BE2C (cell line): ENCODE measurements at regions not wholly inside any gene's neighbourhood (a gene's known extent, or its start where the extent isn't known, plus 50 kb on each side); places are given as distances from the start of the nearest gene placed in this dataset.

Experiments
- DNase-seq: peaks from one replicate; pipeline ENCODE4 v3.0.0-alpha.2; 2020
- H3K27me3 ChIP-seq: fragments of 250-450 bp; sonication (Bioruptor Pico); 2 replicates; pipeline ENCODE4 v1.5.1; 2020; ENCODE audit warnings: mild to moderate bottlenecking
- H3K36me3 ChIP-seq: fragments of 250-450 bp; sonication (Bioruptor Pico); 2 replicates; pipeline ENCODE4 v1.5.1; 2020; ENCODE audit warnings: mild to moderate bottlenecking
- H3K4me1 ChIP-seq: fragments of 250-450 bp; sonication (Bioruptor Pico); 2 replicates; pipeline ENCODE4 v1.5.1; 2020
- H3K4me3 ChIP-seq: 2 replicates; pipeline ENCODE4 v1.5.1; 2011; ENCODE audit warnings: low read depth, low read length
- H3K9me3 ChIP-seq: fragments of 250-450 bp; sonication (Bioruptor Pico); 2 replicates; pipeline ENCODE4 v1.5.1; 2020
- TF ChIP-seq, protein P1 (sequence below): IDR thresholded peaks from 2 replicates; pipeline ENCODE4 v1.5.1; 2012; ENCODE audit warnings: mild to moderate bottlenecking, low read depth, low read length

DNA sequence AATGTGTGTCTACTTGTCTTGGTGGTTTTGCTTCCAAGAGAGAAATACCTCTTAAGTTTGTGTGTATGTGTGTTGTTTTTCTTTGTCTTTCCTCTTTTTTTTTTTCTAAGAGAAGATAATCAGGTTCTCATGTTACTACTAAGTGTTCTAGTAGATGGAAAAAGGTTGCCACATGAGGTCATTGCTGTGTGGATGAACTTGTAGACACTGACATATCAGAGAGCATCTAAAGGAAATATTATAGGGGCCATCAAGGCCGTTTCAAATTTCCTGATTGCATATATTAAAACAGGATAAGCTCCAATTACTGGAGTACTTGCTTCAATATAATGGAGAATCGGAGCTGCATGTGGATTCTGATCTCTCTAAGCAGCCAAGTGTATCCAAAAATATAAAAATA lies 747.5 kb downstream of the NR2F2 start:
- TF ChIP-seq, protein P1, sequence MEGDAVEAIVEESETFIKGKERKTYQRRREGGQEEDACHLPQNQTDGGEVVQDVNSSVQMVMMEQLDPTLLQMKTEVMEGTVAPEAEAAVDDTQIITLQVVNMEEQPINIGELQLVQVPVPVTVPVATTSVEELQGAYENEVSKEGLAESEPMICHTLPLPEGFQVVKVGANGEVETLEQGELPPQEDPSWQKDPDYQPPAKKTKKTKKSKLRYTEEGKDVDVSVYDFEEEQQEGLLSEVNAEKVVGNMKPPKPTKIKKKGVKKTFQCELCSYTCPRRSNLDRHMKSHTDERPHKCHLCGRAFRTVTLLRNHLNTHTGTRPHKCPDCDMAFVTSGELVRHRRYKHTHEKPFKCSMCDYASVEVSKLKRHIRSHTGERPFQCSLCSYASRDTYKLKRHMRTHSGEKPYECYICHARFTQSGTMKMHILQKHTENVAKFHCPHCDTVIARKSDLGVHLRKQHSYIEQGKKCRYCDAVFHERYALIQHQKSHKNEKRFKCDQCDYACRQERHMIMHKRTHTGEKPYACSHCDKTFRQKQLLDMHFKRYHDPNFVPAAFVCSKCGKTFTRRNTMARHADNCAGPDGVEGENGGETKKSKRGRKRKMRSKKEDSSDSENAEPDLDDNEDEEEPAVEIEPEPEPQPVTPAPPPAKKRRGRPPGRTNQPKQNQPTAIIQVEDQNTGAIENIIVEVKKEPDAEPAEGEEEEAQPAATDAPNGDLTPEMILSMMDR, result no peak
- Histone ChIP-seq H3K4me1 (no peaks in the 10 kb centered on the region), H3K4me3 (no peak overlapping the region), H3K27me3 (no peaks in the 10 kb centered on the region), H3K9me3 (no peaks in the 10 kb centered on the region), H3K36me3 (no peaks in the 10 kb centered on the region)
- DNase-seq, result no peak

GRCh38 chr15:97078591-97078990 lies 748.1 kb downstream of the NR2F2 start:
- TF ChIP-seq, protein P1, result no peak
- no peak overlapping the region for H3K4me3 ChIP-seq
- H3K36me3 ChIP-seq, result no peaks in the 10 kb centered on the region
- DNase-seq, result no peak
- no peaks in the 10 kb centered on the region for H3K27me3 ChIP-seq
- no peaks in the 10 kb centered on the region for H3K4me1 ChIP-seq
- H3K9me3 ChIP-seq, result no peaks in the 10 kb centered on the region

- no peak for DNase-seq
- TF ChIP-seq, protein P1, result no peak
- H3K27me3 ChIP-seq, result no peaks in the 10 kb centered on the region
- no peaks in the 10 kb centered on the region for H3K4me1 ChIP-seq
- H3K36me3 ChIP-seq, result no peaks in the 10 kb centered on the region
- no peak overlapping the region for H3K4me3 ChIP-seq
- no peaks in the 10 kb centered on the region for H3K9me3 ChIP-seq
Observed at GRCh38 chr15:97081666-97082226, 751.2 kb downstream of the NR2F2 start.

GRCh38 chr15:97082830-97083229 lies 752.3 kb downstream of the NR2F2 start:
- Histone ChIP-seq H3K4me3 (no peak overlapping the region), H3K36me3 (no peaks in the 10 kb centered on the region), H3K4me1 (no peaks in the 10 kb centered on the region), H3K27me3 (no peaks in the 10 kb centered on the region), H3K9me3 (no peaks in the 10 kb centered on the region)
- DNase-seq, result no peak
- TF ChIP-seq, protein P1, result no peak

DNA sequence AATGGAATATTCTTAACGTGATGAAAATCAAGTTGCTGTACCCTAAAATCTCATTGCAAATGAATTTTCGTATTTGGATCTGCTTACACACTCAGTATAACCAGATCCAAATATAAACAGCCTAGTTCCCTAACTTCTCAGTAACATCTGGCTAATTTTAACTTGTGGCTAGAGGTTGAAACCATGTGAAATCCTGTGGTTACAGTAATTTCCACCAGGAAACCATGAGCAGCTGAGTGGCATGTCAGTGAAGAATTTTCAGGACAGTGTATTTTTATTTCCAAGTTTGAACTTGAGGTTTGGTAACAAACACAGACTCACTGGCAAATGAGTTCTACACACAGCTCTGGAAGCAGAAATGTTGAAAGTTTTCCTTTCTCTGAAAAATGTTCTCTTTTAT lies 754.1 kb downstream of the NR2F2 start:
- H3K9me3 ChIP-seq, result no peaks in the 10 kb centered on the region
- H3K36me3 ChIP-seq, result no peaks in the 10 kb centered on the region
- DNase-seq, result no peak
- no peak overlapping the region for H3K4me3 ChIP-seq
- TF ChIP-seq, protein P1, result no peak
- H3K4me1 ChIP-seq, result no peaks in the 10 kb centered on the region
- no peaks in the 10 kb centered on the region for H3K27me3 ChIP-seq

GRCh38 chr15:97085731-97086130 lies 755.2 kb downstream of the NR2F2 start:
- Histone ChIP-seq H3K9me3 (no peaks in the 10 kb centered on the region), H3K27me3 (no peaks in the 10 kb centered on the region), H3K36me3 (no peaks in the 10 kb centered on the region), H3K4me3 (no peak overlapping the region), H3K4me1 (no peaks in the 10 kb centered on the region)
- no peak for DNase-seq
- TF ChIP-seq, protein P1, result no peak
